ENCODE measurements at regions not wholly inside any gene's neighbourhood (a gene's known extent, or its start where the extent isn't known, plus 50 kb on each side); places are given as distances from the start of the nearest gene placed in this dataset.

DNA sequence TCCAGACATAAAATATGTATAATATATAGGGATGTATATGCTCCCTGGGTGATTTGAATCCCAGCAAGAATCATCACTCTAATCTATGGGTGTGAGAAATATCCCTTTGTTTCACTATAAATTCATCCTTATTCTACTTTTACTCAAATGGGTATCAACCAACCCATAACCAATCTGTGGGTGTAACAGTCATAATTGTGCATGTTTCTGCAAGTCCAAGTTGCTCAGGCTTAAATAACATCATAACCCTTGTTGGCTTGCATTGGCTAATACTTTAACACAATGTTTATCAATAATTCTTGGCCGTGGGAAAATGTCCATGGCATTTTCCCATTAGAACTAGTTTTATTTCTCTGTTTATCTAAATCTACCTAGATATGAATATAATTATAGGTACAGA, 530.5 kb upstream of the TLE4 start:
- H3K36me3 Mint-ChIP-seq = no peaks in the 10 kb centered on the region
- Histone ChIP-seq H3K27me3 (no peaks in the 10 kb centered on the region), H3K9ac (no peak overlapping the region), H3K4me1 (peaks cover 5% of the 10 kb centered on the region), H4K20me1 (ENCODE audit: low read depth) (no peaks in the 10 kb centered on the region), H2AFZ (replicated peaks) (no peak overlapping the region), H3F3A (ENCODE audit: low read depth) (no peaks in the 10 kb centered on the region), H3K27ac (no peak overlapping the region), H3K4me3 (no peak overlapping the region), H3K79me2 (ENCODE audit: low read depth) (no peaks in the 10 kb centered on the region), H3K36me3 (no peaks in the 10 kb centered on the region), H3K4me2 (no peak overlapping the region), H3K9me3 (ENCODE audit: low read depth) (no peaks in the 10 kb centered on the region)
- no peak overlapping the region for H3K4me3 Mint-ChIP-seq
- H3K27me3 Mint-ChIP-seq (ENCODE audit: insufficient read depth, low read depth) = peaks cover 14% of the 10 kb centered on the region
- H3K9me3 Mint-ChIP-seq = peaks cover 2% of the 10 kb centered on the region
- peaks cover 14% of the 10 kb centered on the region for H3K4me1 Mint-ChIP-seq
- no peak for DNase-seq (ENCODE audit: low spot score)
- TF ChIP-seq EZH2phosphoT487 (IDR thresholded peaks at IDR 0.05) (no peak), EZH2 (IDR thresholded peaks at IDR 0.05) (no peak)
- TF ChIP-seq, protein P1, sequence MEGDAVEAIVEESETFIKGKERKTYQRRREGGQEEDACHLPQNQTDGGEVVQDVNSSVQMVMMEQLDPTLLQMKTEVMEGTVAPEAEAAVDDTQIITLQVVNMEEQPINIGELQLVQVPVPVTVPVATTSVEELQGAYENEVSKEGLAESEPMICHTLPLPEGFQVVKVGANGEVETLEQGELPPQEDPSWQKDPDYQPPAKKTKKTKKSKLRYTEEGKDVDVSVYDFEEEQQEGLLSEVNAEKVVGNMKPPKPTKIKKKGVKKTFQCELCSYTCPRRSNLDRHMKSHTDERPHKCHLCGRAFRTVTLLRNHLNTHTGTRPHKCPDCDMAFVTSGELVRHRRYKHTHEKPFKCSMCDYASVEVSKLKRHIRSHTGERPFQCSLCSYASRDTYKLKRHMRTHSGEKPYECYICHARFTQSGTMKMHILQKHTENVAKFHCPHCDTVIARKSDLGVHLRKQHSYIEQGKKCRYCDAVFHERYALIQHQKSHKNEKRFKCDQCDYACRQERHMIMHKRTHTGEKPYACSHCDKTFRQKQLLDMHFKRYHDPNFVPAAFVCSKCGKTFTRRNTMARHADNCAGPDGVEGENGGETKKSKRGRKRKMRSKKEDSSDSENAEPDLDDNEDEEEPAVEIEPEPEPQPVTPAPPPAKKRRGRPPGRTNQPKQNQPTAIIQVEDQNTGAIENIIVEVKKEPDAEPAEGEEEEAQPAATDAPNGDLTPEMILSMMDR (IDR thresholded peaks at IDR 0.05) = no peak
- no peak overlapping the region for H3K27ac Mint-ChIP-seq

DNA sequence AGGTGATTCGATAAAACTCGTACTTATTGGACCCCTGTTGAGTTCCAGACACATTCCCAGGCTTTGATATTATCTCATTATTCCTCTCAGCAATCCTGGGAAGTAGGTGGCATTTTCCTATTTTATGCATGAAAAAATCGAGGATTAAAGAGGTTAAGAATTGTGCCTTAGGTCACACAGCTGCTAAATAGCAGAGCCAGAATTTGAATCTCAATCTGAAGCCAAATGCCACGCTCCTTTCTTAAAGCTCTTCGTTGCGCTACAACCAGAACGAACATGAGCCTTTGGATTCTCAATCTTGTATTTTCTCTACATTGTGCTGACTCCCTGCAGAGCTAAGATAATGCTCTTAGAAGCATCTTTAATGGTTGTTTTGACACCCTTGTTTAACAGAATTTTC, 527.8 kb upstream of the TLE4 start:
- Mint-ChIP-seq H3K27me3 (ENCODE audit: insufficient read depth, low read depth) (peaks cover 10% of the 10 kb centered on the region), H3K27ac (peak overlapping the region; percentile 57), H3K4me3 (no peak overlapping the region), H3K9me3 (no peaks in the 10 kb centered on the region), H3K36me3 (no peaks in the 10 kb centered on the region), H3K4me1 (peaks cover 17% of the 10 kb centered on the region)
- Histone ChIP-seq H4K20me1 (ENCODE audit: low read depth) (no peaks in the 10 kb centered on the region), H3K4me2 (no peak overlapping the region), H2AFZ (replicated peaks) (no peak overlapping the region), H3K4me3 (no peak overlapping the region), H3K27ac (no peak overlapping the region), H3K27me3 (no peaks in the 10 kb centered on the region), H3K9ac (no peak overlapping the region), H3F3A (ENCODE audit: low read depth) (no peaks in the 10 kb centered on the region), H3K36me3 (no peaks in the 10 kb centered on the region), H3K9me3 (ENCODE audit: low read depth) (no peaks in the 10 kb centered on the region), H3K4me1 (peaks cover 5% of the 10 kb centered on the region), H3K79me2 (ENCODE audit: low read depth) (no peaks in the 10 kb centered on the region)
- peak; percentile 23 for DNase-seq (ENCODE audit: low spot score)
- TF ChIP-seq EZH2 (IDR thresholded peaks at IDR 0.05) = no peak
- TF ChIP-seq EZH2phosphoT487 (IDR thresholded peaks at IDR 0.05) = no peak
- TF ChIP-seq, protein P1 (IDR thresholded peaks at IDR 0.05) = no peak

DNA sequence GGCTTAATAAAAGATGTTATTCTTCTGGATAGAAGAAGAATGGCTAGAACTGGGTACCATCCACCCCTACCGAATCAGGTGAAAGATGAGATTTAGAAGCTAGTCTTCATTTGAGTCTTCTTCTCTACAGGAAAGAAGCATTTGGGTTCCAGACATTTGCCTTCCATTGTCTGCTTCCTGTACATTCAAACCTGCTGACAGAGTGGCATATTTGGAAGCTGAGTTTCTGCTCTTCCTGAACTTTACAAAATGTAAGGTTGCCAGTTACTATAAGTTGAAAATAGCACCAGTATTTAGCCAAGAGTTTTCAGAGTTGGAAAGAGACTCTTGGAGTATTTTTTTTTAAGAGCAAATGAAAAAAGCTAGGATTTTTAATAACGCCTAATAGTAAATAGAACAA, 525.4 kb upstream of the TLE4 start:
- Histone ChIP-seq H3K4me1 (peaks cover 5% of the 10 kb centered on the region), H4K20me1 (ENCODE audit: low read depth) (no peaks in the 10 kb centered on the region), H3K36me3 (no peaks in the 10 kb centered on the region), H3K4me3 (no peak overlapping the region), H3K4me2 (no peak overlapping the region), H3K9me3 (ENCODE audit: low read depth) (no peaks in the 10 kb centered on the region), H3K27me3 (no peaks in the 10 kb centered on the region), H3F3A (ENCODE audit: low read depth) (no peaks in the 10 kb centered on the region), H3K27ac (no peak overlapping the region), H2AFZ (replicated peaks) (peak overlapping the region; percentile 12), H3K79me2 (ENCODE audit: low read depth) (no peaks in the 10 kb centered on the region), H3K9ac (no peak overlapping the region)
- peaks cover 17% of the 10 kb centered on the region for H3K4me1 Mint-ChIP-seq
- DNase-seq (ENCODE audit: low spot score) = no peak
- H3K4me3 Mint-ChIP-seq = no peak overlapping the region
- peaks cover 3% of the 10 kb centered on the region for H3K9me3 Mint-ChIP-seq
- TF ChIP-seq, protein P1 (IDR thresholded peaks at IDR 0.05) = no peak
- TF ChIP-seq EZH2 (IDR thresholded peaks at IDR 0.05) = no peak
- no peak for TF ChIP-seq EZH2phosphoT487 (IDR thresholded peaks at IDR 0.05)
- peaks cover 12% of the 10 kb centered on the region for H3K27me3 Mint-ChIP-seq (ENCODE audit: insufficient read depth, low read depth)
- no peaks in the 10 kb centered on the region for H3K36me3 Mint-ChIP-seq
- no peak overlapping the region for H3K27ac Mint-ChIP-seq
